Gastrocnemius medialis (tissue), 4 donors: ENCODE measurements at regions not wholly inside any gene's neighbourhood (a gene's known extent, or its start where the extent isn't known, plus 50 kb on each side); places are given as distances from the start of the nearest gene placed in this dataset.

Source experiments
- ATAC-seq, 2 donors: fragments of 150-250 bp; one replicate each; pipeline ENCODE4 v1.9.1; 2016
- DNase-seq, 2 donors: peaks; one replicate each; pipeline ENCODE4 v3.0.0-alpha.2; 2019
- H3K27ac ChIP-seq, 4 donors: fragments of 200-600 bp; sonication (generic); 1 replicate in 1 of 4; 2 replicates in 3 of 4; pipeline ENCODE4 v1.5.1; 2016 to 2018; ENCODE audit warnings: mild to moderate bottlenecking in 2 of 4, moderate library complexity in 1 of 4
- H3K27me3 ChIP-seq, 3 donors: fragments of 200-600 bp; sonication (generic) in 2 of 3; 1 replicate in 1 of 3; 2 replicates in 2 of 3; pipeline versions ENCODE4 v1.5.1 to v1.6.0; 2016 to 2019; ENCODE audit warnings: mild to moderate bottlenecking in 1 of 3, moderate library complexity in 1 of 3
- H3K36me3 ChIP-seq, 2 donors: fragments of 200-600 bp; sonication (generic) in 1 of 2; one replicate each; pipeline ENCODE4 v1.5.1; 2017 to 2018
- H3K4me1 ChIP-seq, 2 donors: fragments of 200-600 bp; sonication (generic) in 1 of 2; one replicate each; pipeline ENCODE4 v1.5.1; 2016 to 2017; ENCODE audit warnings: mild to moderate bottlenecking in 2 of 2
- H3K4me3 ChIP-seq, 4 donors: fragments of 200-600 bp; sonication (generic) in 3 of 4; 1 replicate in 1 of 4; 2 replicates in 3 of 4; pipeline ENCODE4 v1.5.1; 2016 to 2019; ENCODE audit warnings: mild to moderate bottlenecking in 2 of 4
- H3K9me3 ChIP-seq, 3 donors: fragments of 200-600 bp; sonication (generic) in 2 of 3; 1 replicate in 1 of 3; 2 replicates in 2 of 3; pipeline ENCODE4 v1.5.1; 2016 to 2019
- POLR2A ChIP-seq, 2 donors: fragments of 450-650 bp; IDR thresholded peaks; one replicate each; pipeline ENCODE4 v1.6.1; 2017; ENCODE audit warnings: antibody characterized with exemption in 2 of 2, mild to moderate bottlenecking in 2 of 2, moderate library complexity in 2 of 2
- in situ Hi-C, 4 donors: fragments of 200-750 bp; cut with MboI; loops; one replicate each; pipeline versions ENCODE4 v1.15.0 to v1.8.0; 2017; ENCODE audit warnings: low sequenced_read_pairs in 4 of 4
- intact Hi-C: fragments of 100-400 bp; cut with DNase I; formaldehyde crosslinking; loops from one replicate; pipeline ENCODE4 v1.15.1; 2023; ENCODE audit warnings: low total_unique reads
- TF ChIP-seq, protein P1 (sequence below), 5 experiments: fragments of 450-650 bp in 3 of 5; fragments of 200-600 bp in 2 of 5; sonication (generic) in 2 of 5; IDR thresholded peaks in 4 of 5; conservative IDR thresholded peaks in 1 of 5; 1 replicate in 4 of 5; 2 replicates in 1 of 5; pipeline ENCODE4 v1.5.1; 2016 to 2019; ENCODE audit warnings: antibody characterized with exemption in 5 of 5, mild to moderate bottlenecking in 3 of 5, moderate library complexity in 3 of 5

DNA sequence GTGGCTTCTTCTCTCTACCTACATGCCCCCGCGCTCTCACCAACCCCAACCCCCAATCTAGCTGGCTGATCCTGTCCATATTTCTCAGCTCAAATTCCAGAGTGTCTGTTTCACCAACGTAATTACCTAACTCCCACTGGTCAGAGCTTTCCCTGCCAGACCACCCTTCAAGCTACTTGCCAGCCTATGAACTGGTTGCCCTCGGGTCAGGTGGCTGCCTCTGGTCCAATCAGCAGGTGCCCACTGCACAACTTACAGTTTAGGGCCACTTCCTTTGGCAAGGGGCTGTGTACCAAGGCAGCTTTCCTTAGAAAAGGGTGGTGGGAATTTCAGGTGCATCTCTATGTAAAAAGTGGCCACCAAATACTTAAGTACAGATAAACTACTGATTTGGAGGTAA is 92.2 kb upstream of the SLC30A5 start:
- in situ Hi-C loops, result no loop called here
- Histone ChIP-seq H3K9me3 (no peaks in the 10 kb centered on the region), H3K36me3 (no peaks in the 10 kb centered on the region), H3K4me3 (no peak overlapping the region), H3K27me3 (no peaks in the 10 kb centered on the region), H3K4me1 (no peaks in the 10 kb centered on the region), H3K27ac (no peak overlapping the region)
- ATAC-seq, result no peak
- intact Hi-C loops, result no loop called here
- TF ChIP-seq, protein P1, sequence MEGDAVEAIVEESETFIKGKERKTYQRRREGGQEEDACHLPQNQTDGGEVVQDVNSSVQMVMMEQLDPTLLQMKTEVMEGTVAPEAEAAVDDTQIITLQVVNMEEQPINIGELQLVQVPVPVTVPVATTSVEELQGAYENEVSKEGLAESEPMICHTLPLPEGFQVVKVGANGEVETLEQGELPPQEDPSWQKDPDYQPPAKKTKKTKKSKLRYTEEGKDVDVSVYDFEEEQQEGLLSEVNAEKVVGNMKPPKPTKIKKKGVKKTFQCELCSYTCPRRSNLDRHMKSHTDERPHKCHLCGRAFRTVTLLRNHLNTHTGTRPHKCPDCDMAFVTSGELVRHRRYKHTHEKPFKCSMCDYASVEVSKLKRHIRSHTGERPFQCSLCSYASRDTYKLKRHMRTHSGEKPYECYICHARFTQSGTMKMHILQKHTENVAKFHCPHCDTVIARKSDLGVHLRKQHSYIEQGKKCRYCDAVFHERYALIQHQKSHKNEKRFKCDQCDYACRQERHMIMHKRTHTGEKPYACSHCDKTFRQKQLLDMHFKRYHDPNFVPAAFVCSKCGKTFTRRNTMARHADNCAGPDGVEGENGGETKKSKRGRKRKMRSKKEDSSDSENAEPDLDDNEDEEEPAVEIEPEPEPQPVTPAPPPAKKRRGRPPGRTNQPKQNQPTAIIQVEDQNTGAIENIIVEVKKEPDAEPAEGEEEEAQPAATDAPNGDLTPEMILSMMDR (IDR thresholded peaks at IDR 0.05 in 4 of 5, conservative IDR thresholded peaks at IDR 0.05 in 1 of 5), result no peak
- no peak for TF ChIP-seq POLR2A (IDR thresholded peaks at IDR 0.05)
- no peak for DNase-seq

DNA sequence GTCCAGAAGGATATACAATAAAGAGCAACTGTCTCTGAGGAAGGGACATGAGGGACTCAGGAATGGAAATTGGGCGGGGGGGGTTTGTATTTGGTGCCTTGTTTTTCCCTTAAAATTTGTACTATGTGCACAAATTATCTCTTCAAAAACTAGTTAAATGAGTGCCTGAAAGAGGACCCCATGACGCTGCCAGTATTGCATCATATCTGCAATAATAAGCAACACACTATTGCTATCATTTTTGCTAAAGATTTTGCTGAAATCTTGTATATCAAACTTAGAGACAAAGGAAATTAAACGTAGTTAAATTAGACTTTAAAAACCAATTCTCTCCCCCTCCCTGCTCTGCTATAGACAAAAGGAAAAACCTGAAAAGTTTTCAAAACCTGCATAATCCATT is 89.7 kb upstream of the SLC30A5 start:
- DNase-seq, result no peak
- Histone ChIP-seq H3K36me3 (no peaks in the 10 kb centered on the region), H3K4me3 (no peak overlapping the region), H3K9me3 (no peaks in the 10 kb centered on the region), H3K4me1 (no peaks in the 10 kb centered on the region), H3K27me3 (no peaks in the 10 kb centered on the region), H3K27ac (no peak overlapping the region)
- in situ Hi-C loops (no loop called here), intact Hi-C loops (no loop called here)
- TF ChIP-seq, protein P1 (IDR thresholded peaks at IDR 0.05 in 4 of 5, conservative IDR thresholded peaks at IDR 0.05 in 1 of 5), result no peak
- no peak for TF ChIP-seq POLR2A (IDR thresholded peaks at IDR 0.05)
- no peak for ATAC-seq

DNA sequence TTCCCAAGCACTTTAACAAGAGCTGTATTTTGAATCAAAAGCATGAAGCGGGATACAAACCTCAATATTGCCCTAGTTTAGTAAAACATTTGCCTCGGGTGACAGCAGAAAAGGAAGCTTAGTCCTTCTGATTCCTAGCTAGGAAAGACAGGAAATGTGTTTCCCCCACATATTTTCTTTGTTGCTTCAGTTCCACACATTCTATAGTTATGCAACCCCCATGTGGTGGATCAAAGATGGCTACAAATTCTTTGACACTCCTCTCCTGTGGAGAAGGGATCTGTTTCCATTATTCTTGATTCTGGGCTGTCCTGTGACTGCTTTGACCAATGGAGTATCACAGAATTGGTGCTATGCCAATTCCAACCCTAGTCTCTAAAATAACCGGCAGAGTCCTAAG is 89.1 kb upstream of the SLC30A5 start:
- intact Hi-C loops, result no loop called here
- no peak for ATAC-seq

DNA sequence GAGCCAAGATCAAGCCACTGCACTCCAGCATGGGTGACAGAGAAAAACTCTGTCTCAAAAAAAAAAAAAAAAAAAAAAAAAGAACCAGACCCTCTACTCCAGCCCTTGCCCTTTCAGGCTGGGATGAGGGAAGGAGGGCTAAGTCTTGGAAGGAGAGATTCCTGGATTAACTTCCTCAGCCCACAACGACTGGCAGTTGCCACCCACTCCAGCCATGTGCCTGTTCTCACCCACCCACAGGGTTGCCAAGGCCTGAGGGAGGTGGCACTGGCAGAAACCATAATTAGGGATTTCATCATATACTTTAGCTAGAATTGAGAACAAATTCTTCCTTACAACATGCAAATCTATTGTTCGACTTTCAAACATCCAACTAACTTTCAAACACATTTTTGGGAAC is 87.8 kb upstream of the SLC30A5 start:
- Histone ChIP-seq H3K9me3 (no peaks in the 10 kb centered on the region), H3K27ac (no peak overlapping the region), H3K4me1 (no peaks in the 10 kb centered on the region), H3K27me3 (no peaks in the 10 kb centered on the region), H3K36me3 (no peaks in the 10 kb centered on the region), H3K4me3 (no peak overlapping the region)
- DNase-seq, result no peak
- ATAC-seq, result no peak
- TF ChIP-seq, protein P1 (IDR thresholded peaks at IDR 0.05 in 4 of 5, conservative IDR thresholded peaks at IDR 0.05 in 1 of 5), result no peak
- no peak for TF ChIP-seq POLR2A (IDR thresholded peaks at IDR 0.05)
- in situ Hi-C loops, result no loop called here
- intact Hi-C loops, result no loop called here

More for the DNA sequence above, 89.1 kb upstream of the SLC30A5 start:
- no peak overlapping the region for H3K4me3 ChIP-seq
- in situ Hi-C loops, result no loop called here
- no peak overlapping the region for H3K27ac ChIP-seq
- H3K9me3 ChIP-seq, result no peaks in the 10 kb centered on the region
- H3K4me1 ChIP-seq, result no peaks in the 10 kb centered on the region
- no peaks in the 10 kb centered on the region for H3K36me3 ChIP-seq
- no peak for DNase-seq
- no peaks in the 10 kb centered on the region for H3K27me3 ChIP-seq
- TF ChIP-seq, protein P1 (IDR thresholded peaks at IDR 0.05 in 4 of 5, conservative IDR thresholded peaks at IDR 0.05 in 1 of 5), result no peak
- no peak for TF ChIP-seq POLR2A (IDR thresholded peaks at IDR 0.05)

DNA sequence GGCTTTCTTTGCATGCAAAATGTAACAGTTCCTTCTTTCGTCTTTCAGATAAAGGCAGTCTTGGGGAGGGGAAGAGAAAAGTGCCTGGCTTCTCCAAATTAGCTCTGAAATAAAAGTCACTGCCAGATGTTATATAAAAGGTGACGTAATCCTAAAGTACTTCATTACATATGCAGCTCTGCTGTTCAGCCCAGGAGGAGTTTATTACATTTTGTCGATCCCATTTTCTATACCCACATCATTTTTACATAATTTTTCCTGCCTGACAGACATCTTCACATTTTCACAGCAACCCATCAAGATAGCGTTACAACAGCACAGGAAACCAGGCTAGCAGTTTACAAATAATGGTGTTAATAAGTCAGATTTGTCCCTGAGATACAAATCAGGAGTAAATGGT is 86.7 kb upstream of the SLC30A5 start:
- intact Hi-C loops, result no loop called here
- no peak for TF ChIP-seq POLR2A (IDR thresholded peaks at IDR 0.05)
- TF ChIP-seq, protein P1 (IDR thresholded peaks at IDR 0.05 in 4 of 5, conservative IDR thresholded peaks at IDR 0.05 in 1 of 5), result no peak
- in situ Hi-C loops, result no loop called here

More for the DNA sequence above, 86.7 kb upstream of the SLC30A5 start:
- no peaks in the 10 kb centered on the region for H3K4me1 ChIP-seq
- no peaks in the 10 kb centered on the region for H3K36me3 ChIP-seq
- ATAC-seq (no peak), DNase-seq (no peak)
- H3K27ac ChIP-seq, result no peak overlapping the region
- no peaks in the 10 kb centered on the region for H3K9me3 ChIP-seq
- no peaks in the 10 kb centered on the region for H3K27me3 ChIP-seq
- no peak overlapping the region for H3K4me3 ChIP-seq
